Parathyroid adenoma (tissue), 2 donors: ENCODE measurements at regions not wholly inside any gene's neighbourhood (a gene's known extent, or its start where the extent isn't known, plus 50 kb on each side); places are given as distances from the start of the nearest gene placed in this dataset.

Source experiments
- H2AFZ ChIP-seq: fragments of 300-600 bp; sonication (generic); one replicate; pipeline ENCODE4 v1.7.0; 2017; ENCODE audit warnings: antibody characterized with exemption, mild to moderate bottlenecking
- H3K27ac ChIP-seq: fragments of 300-600 bp; sonication (generic); one replicate; pipeline ENCODE4 v1.7.0; 2017
- H3K27me3 ChIP-seq: fragments of 300-600 bp; sonication (generic); one replicate; pipeline ENCODE4 v1.7.0; 2017; ENCODE audit warnings: low read length; ENCODE audit not compliant: control insufficient read depth, insufficient read depth
- H3K36me3 ChIP-seq: fragments of 300-600 bp; sonication (generic); one replicate; pipeline ENCODE4 v1.7.0; 2017; ENCODE audit warnings: low read length; ENCODE audit not compliant: control insufficient read depth, insufficient read depth
- H3K4me1 ChIP-seq: fragments of 300-600 bp; sonication (generic); one replicate; pipeline ENCODE4 v1.7.0; 2017; ENCODE audit warnings: control low read depth
- H3K4me2 ChIP-seq: fragments of 300-600 bp; sonication (generic); one replicate; pipeline ENCODE4 v1.7.0; 2017; ENCODE audit warnings: low read length
- H3K4me3 ChIP-seq: fragments of 300-600 bp; sonication (generic); one replicate; pipeline ENCODE4 v1.7.0; 2017; ENCODE audit warnings: low read depth, low read length
- H3K79me2 ChIP-seq: fragments of 300-600 bp; sonication (generic); one replicate; pipeline ENCODE4 v1.7.0; 2017; ENCODE audit warnings: control low read depth
- H3K9ac ChIP-seq: fragments of 300-600 bp; sonication (generic); one replicate; pipeline ENCODE4 v1.7.0; 2017; ENCODE audit warnings: mild to moderate bottlenecking
- H3K9me3 ChIP-seq: fragments of 300-600 bp; sonication (generic); one replicate; pipeline ENCODE4 v1.7.0; 2017; ENCODE audit warnings: low read length; ENCODE audit not compliant: control insufficient read depth
- CTCF ChIP-seq: fragments of 300-600 bp; sonication (generic); IDR thresholded peaks from one replicate; pipeline ENCODE4 v1.7.0; 2017; ENCODE audit warnings: antibody characterized with exemption, mild to moderate bottlenecking
- donor health status: primary hyperparathyroidism.

GRCh38 chr13:94822356-94822755 is 110.0 kb upstream of the SOX21 start:
- TF ChIP-seq CTCF: no peak
- Histone ChIP-seq H2AFZ (no peak overlapping the region), H3K9ac (no peak overlapping the region), H3K79me2 (no peaks in the 10 kb centered on the region), H3K4me2 (no peak overlapping the region), H3K27me3 (no peaks in the 10 kb centered on the region), H3K4me3 (no peak overlapping the region), H3K9me3 (no peaks in the 10 kb centered on the region), H3K27ac (no peak overlapping the region), H3K36me3 (no peaks in the 10 kb centered on the region), H3K4me1 (no peaks in the 10 kb centered on the region)

- Histone ChIP-seq H3K79me2 (no peaks in the 10 kb centered on the region), H3K4me1 (no peaks in the 10 kb centered on the region), H3K9me3 (no peaks in the 10 kb centered on the region), H2AFZ (no peak overlapping the region), H3K27ac (no peak overlapping the region), H3K9ac (no peak overlapping the region), H3K36me3 (no peaks in the 10 kb centered on the region), H3K27me3 (no peaks in the 10 kb centered on the region), H3K4me2 (no peak overlapping the region), H3K4me3 (no peak overlapping the region)
- TF ChIP-seq CTCF: no peak
These were observed 103.9 kb upstream of the SOX21 start for GRCh38 chr13:94816256-94816655.

- no peaks in the 10 kb centered on the region for H3K79me2 ChIP-seq
These were observed 101.7 kb upstream of the SOX21 start for GRCh38 chr13:94813920-94814475.

GRCh38 chr13:94811753-94812152 is 99.4 kb upstream of the SOX21 start:
- H3K9ac ChIP-seq: no peak overlapping the region
- no peaks in the 10 kb centered on the region for H3K9me3 ChIP-seq
- H2AFZ ChIP-seq: no peak overlapping the region
- H3K36me3 ChIP-seq: no peaks in the 10 kb centered on the region
- H3K79me2 ChIP-seq: no peaks in the 10 kb centered on the region
- H3K4me3 ChIP-seq: no peak overlapping the region
- no peak overlapping the region for H3K4me2 ChIP-seq
- no peaks in the 10 kb centered on the region for H3K27me3 ChIP-seq
- no peak overlapping the region for H3K27ac ChIP-seq
- no peaks in the 10 kb centered on the region for H3K4me1 ChIP-seq
- TF ChIP-seq CTCF: no peak

More at GRCh38 chr13:94813920-94814475, 101.7 kb upstream of the SOX21 start:
- Histone ChIP-seq H3K27me3 (no peaks in the 10 kb centered on the region), H3K4me2 (no peak overlapping the region), H3K27ac (no peak overlapping the region), H3K9ac (no peak overlapping the region), H3K36me3 (no peaks in the 10 kb centered on the region), H2AFZ (no peak overlapping the region), H3K9me3 (no peaks in the 10 kb centered on the region), H3K4me1 (no peaks in the 10 kb centered on the region), H3K4me3 (no peak overlapping the region)
- TF ChIP-seq CTCF: no peak

GRCh38 chr13:94800423-94800822 is 88.1 kb upstream of the SOX21 start:
- Histone ChIP-seq H2AFZ (no peak overlapping the region), H3K9ac (no peak overlapping the region), H3K4me3 (no peak overlapping the region), H3K27ac (no peak overlapping the region), H3K27me3 (no peaks in the 10 kb centered on the region), H3K4me1 (no peaks in the 10 kb centered on the region), H3K9me3 (no peaks in the 10 kb centered on the region), H3K79me2 (no peaks in the 10 kb centered on the region), H3K4me2 (no peak overlapping the region), H3K36me3 (no peaks in the 10 kb centered on the region)
- no peak for TF ChIP-seq CTCF
